ENCODE measurements at regions not wholly inside any gene's neighbourhood (a gene's known extent, or its start where the extent isn't known, plus 50 kb on each side); places are given as distances from the start of the nearest gene placed in this dataset.

DNA sequence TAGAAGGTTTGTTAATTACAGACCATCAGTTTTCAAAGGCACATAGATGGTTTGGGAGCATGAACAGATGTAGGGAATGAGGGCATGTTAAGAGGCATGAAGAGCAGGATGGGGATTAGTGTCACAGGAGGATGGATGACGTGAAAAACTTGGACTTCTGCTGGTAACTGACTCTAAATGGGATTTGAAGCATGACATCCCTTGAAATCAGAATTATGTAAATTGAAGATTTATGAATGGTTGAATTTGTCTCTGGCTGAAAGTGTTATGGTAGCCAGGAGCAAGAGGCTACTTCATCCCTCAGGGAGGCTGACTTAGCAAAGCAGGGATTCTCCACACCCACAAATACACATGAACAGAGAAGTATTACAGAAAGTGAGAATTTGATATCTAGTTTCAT, 454.6 kb downstream of the MAGEB5 start:
- Histone ChIP-seq H3K27ac (no peak overlapping the region), H3K9ac (no peak overlapping the region), H3K27me3 (peaks cover 60% of the 10 kb centered on the region), H3K9me3 (no peaks in the 10 kb centered on the region), H3K4me2 (no peak overlapping the region), H3K4me3 (no peak overlapping the region), H3K4me1 (no peaks in the 10 kb centered on the region), H3K36me3 (no peaks in the 10 kb centered on the region), H4K20me1 (no peaks in the 10 kb centered on the region)
- TF ChIP-seq Cebpa-rat (IDR thresholded peaks at IDR 0.05) = no peak

- Histone ChIP-seq H3K9ac (no peak overlapping the region), H3K9me3 (no peaks in the 10 kb centered on the region), H3K36me3 (no peaks in the 10 kb centered on the region), H4K20me1 (no peaks in the 10 kb centered on the region), H3K4me2 (no peak overlapping the region), H3K27ac (no peak overlapping the region), H3K27me3 (peaks cover 62% of the 10 kb centered on the region), H3K4me3 (no peak overlapping the region), H3K4me1 (no peaks in the 10 kb centered on the region)
- no peak for TF ChIP-seq Cebpa-rat (IDR thresholded peaks at IDR 0.05)
These were observed 448.9 kb downstream of the MAGEB5 start for GRCh38 chrX:26664919-26665318.

DNA sequence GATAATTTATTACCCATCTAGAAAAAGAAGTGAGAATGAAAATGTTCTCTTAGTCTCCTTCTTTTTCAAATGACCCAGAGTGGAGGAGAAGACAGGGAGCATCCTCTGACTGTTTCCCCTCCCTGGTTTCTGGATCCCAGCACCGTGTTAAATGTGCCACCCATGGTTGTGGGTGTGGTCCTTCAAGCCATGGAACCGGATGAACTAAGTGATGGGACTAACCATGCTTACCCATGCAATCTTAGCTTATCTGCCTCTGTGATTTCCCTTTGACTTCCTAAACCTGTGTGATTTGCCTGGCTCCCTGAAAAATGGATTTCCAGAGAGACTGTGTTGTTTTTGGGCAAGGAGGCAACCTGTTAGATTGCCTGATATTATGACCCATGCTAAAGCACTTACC, 437.1 kb downstream of the MAGEB5 start:
- no peaks in the 10 kb centered on the region for H3K36me3 ChIP-seq
- H3K27ac ChIP-seq = no peak overlapping the region
- no peaks in the 10 kb centered on the region for H3K4me1 ChIP-seq
- no peak for TF ChIP-seq Cebpa-rat (IDR thresholded peaks at IDR 0.05)
- H4K20me1 ChIP-seq = no peaks in the 10 kb centered on the region
- no peak overlapping the region for H3K9ac ChIP-seq
- no peak overlapping the region for H3K4me3 ChIP-seq
- H3K4me2 ChIP-seq = no peak overlapping the region
- peaks cover 47% of the 10 kb centered on the region for H3K9me3 ChIP-seq
- peaks cover 16% of the 10 kb centered on the region; the same call in 1 of the 2 replicates for H3K27me3 ChIP-seq

DNA sequence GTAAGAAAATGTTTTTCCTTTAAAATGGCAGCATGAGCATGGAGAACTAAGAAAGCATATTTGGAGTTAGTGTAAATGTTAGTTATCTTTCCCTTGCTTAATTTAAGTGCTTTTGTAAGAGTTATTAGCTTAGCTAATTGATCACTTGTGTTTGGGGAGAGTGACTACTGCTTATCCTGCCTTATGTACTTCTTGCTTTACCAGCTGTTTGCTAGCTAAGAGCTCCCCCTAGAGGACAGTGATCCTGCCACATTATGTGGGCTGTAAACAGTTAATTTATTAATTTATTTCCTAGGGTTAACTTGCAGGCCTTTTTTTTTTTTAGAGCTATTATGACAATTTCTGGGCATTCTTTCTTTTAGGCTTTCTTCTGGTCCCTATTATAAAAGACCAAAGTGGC, 435.8 kb downstream of the MAGEB5 start:
- Histone ChIP-seq H3K9me3 (peaks cover 47% of the 10 kb centered on the region), H3K4me2 (no peak overlapping the region)

GRCh38 chrX:26649534-26649933, 433.6 kb downstream of the MAGEB5 start:
- no peak overlapping the region for H3K9ac ChIP-seq
- no peaks in the 10 kb centered on the region for H4K20me1 ChIP-seq
- peaks cover 44% of the 10 kb centered on the region for H3K9me3 ChIP-seq
- H3K27me3 ChIP-seq = peaks cover 22% of the 10 kb centered on the region
- H3K4me2 ChIP-seq = no peak overlapping the region
- no peaks in the 10 kb centered on the region for H3K4me1 ChIP-seq
- no peak overlapping the region for H3K27ac ChIP-seq
- no peak for TF ChIP-seq Cebpa-rat (IDR thresholded peaks at IDR 0.05)
- no peaks in the 10 kb centered on the region for H3K36me3 ChIP-seq
- H3K4me3 ChIP-seq = no peak overlapping the region

More for the DNA sequence above, 435.8 kb downstream of the MAGEB5 start:
- peaks cover 13% of the 10 kb centered on the region; the same call in 1 of the 2 replicates for H3K27me3 ChIP-seq
- H3K4me3 ChIP-seq = no peak overlapping the region
- no peak for TF ChIP-seq Cebpa-rat (IDR thresholded peaks at IDR 0.05)
- no peaks in the 10 kb centered on the region for H3K36me3 ChIP-seq
- H3K9ac ChIP-seq = no peak overlapping the region
- no peak overlapping the region for H3K27ac ChIP-seq
- no peaks in the 10 kb centered on the region for H4K20me1 ChIP-seq
- H3K4me1 ChIP-seq = no peaks in the 10 kb centered on the region

DNA sequence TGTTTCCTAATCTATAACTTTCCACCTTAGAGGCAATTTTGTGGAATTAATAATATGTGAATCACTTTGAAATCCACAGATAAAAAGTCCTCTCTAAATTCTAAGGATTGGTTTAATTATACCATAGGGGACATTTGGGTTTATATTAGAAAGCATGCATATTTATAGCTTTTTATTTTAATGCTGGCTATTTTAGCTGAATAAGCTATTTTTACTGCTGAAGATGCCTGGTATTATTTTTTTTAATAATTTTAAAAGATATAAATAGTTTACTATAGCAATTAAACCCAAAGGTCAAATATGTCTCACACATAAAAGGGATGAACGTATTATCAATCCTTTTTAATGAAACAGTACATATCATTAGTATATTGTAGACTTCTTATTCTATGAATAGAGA, 415.4 kb downstream of the MAGEB5 start:
- no peak overlapping the region for H3K9ac ChIP-seq
- TF ChIP-seq Cebpa-rat (IDR thresholded peaks at IDR 0.05) = no peak
- no peaks in the 10 kb centered on the region for H3K4me1 ChIP-seq
- no peaks in the 10 kb centered on the region; the same call in 1 of the 2 replicates for H4K20me1 ChIP-seq
- H3K27me3 ChIP-seq = peaks cover 71% of the 10 kb centered on the region
- H3K27ac ChIP-seq = no peak overlapping the region
- no peak overlapping the region for H3K4me3 ChIP-seq
- no peaks in the 10 kb centered on the region for H3K9me3 ChIP-seq
- H3K4me2 ChIP-seq = no peak overlapping the region
- H3K36me3 ChIP-seq = no peaks in the 10 kb centered on the region

- no peaks in the 10 kb centered on the region for H3K4me1 ChIP-seq
- no peaks in the 10 kb centered on the region for H4K20me1 ChIP-seq
- no peaks in the 10 kb centered on the region for H3K36me3 ChIP-seq
- no peak overlapping the region for H3K9ac ChIP-seq
- no peak overlapping the region for H3K27ac ChIP-seq
- no peaks in the 10 kb centered on the region for H3K9me3 ChIP-seq
- no peak overlapping the region for H3K4me3 ChIP-seq
- H3K27me3 ChIP-seq = peaks cover 55% of the 10 kb centered on the region
- no peak overlapping the region for H3K4me2 ChIP-seq
- TF ChIP-seq Cebpa-rat (IDR thresholded peaks at IDR 0.05) = no peak
These were observed 398.0 kb downstream of the MAGEB5 start for GRCh38 chrX:26613956-26614355.

DNA sequence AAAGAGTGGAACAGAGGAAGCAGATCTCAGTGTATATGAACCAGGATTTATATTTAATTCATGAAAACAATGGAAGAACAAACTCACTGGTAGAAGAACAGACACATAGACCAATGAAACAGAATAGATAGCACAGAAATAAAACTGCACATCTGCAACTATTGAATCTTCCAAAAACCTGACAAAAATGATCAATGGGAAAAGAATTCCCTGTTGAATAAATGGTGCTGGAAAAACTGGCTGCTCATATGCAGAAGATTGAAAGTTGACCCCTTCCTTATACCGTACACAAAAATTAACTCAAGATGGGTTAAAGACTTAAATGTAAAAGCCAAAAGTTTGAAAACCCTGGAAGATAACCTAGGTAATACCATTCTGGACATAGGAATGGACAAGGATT, 391.0 kb downstream of the MAGEB5 start:
- no peaks in the 10 kb centered on the region for H3K9me3 ChIP-seq
- peaks cover 54% of the 10 kb centered on the region for H3K27me3 ChIP-seq
- H3K4me3 ChIP-seq = no peak overlapping the region
- H4K20me1 ChIP-seq = no peaks in the 10 kb centered on the region
- H3K4me2 ChIP-seq = no peak overlapping the region
- no peak for TF ChIP-seq Cebpa-rat (IDR thresholded peaks at IDR 0.05)
- H3K4me1 ChIP-seq = no peaks in the 10 kb centered on the region
- no peak overlapping the region for H3K9ac ChIP-seq
- no peaks in the 10 kb centered on the region for H3K36me3 ChIP-seq
- H3K27ac ChIP-seq = no peak overlapping the region

DNA sequence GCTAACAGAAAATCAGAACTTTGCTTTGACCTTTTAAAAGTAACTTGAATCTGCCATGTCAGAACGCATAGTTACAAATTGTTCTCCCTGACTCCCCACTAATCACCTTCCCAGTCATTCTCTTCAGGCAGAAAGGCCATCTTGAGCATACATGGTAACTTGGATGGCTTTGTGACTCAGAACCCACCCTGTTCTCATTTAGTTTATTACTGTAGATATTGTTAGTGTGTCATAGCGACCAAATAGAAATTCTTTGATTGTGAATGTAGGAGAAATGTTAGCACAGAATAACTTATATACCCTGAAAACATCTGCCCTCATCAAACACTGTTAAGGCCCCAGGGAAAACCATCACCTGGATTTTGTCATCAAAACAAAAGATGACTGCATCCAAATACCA, 382.0 kb downstream of the MAGEB5 start:
- Histone ChIP-seq H3K4me1 (no peaks in the 10 kb centered on the region), H4K20me1 (no peaks in the 10 kb centered on the region), H3K36me3 (no peaks in the 10 kb centered on the region), H3K27ac (no peak overlapping the region), H3K4me2 (no peak overlapping the region), H3K9me3 (peaks cover 10% of the 10 kb centered on the region; the same call in 1 of the 2 replicates), H3K4me3 (no peak overlapping the region), H3K9ac (no peak overlapping the region), H3K27me3 (peaks cover 57% of the 10 kb centered on the region)
- TF ChIP-seq Cebpa-rat (IDR thresholded peaks at IDR 0.05) = no peak

GRCh38 chrX:26590849-26591248, 374.9 kb downstream of the MAGEB5 start:
- H3K4me3 ChIP-seq = no peak overlapping the region
- no peak overlapping the region for H3K27ac ChIP-seq
- no peak overlapping the region for H3K9ac ChIP-seq
- H3K36me3 ChIP-seq = no peaks in the 10 kb centered on the region
- H3K27me3 ChIP-seq = peaks cover 45% of the 10 kb centered on the region
- no peaks in the 10 kb centered on the region; the same call in 1 of the 2 replicates for H4K20me1 ChIP-seq
- no peaks in the 10 kb centered on the region for H3K4me1 ChIP-seq
- H3K4me2 ChIP-seq = no peak overlapping the region
- H3K9me3 ChIP-seq = peaks cover 10% of the 10 kb centered on the region; the same call in 1 of the 2 replicates
- no peak for TF ChIP-seq Cebpa-rat (IDR thresholded peaks at IDR 0.05)

DNA sequence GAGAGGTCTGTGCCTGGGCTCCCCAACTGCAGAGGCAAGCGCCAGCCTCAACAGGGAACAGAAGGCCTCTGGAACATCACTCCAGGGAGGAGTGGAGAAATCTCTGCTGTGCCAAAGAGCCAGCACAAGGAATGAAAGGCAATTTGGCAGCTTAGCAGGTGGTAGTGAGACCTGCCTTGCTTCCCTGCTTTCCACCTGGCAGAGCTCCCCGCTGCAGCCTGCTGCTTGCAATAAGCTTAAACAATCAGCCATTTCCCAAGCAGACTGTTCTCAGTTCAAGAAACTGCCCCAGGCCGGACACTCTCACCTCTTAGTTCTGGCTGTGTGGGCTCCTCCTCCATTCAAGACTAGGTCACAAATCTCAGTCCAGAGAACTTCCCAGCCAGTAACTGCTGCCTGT, 370.6 kb downstream of the MAGEB5 start:
- Histone ChIP-seq H3K4me1 (no peaks in the 10 kb centered on the region), H4K20me1 (no peaks in the 10 kb centered on the region; the same call in 1 of the 2 replicates), H3K4me3 (no peak overlapping the region), H3K4me2 (no peak overlapping the region), H3K9me3 (no peaks in the 10 kb centered on the region), H3K27me3 (peaks cover 61% of the 10 kb centered on the region), H3K9ac (no peak overlapping the region), H3K36me3 (no peaks in the 10 kb centered on the region), H3K27ac (no peak overlapping the region)
- TF ChIP-seq Cebpa-rat (IDR thresholded peaks at IDR 0.05) = no peak

All from BLaER1 (cell line).